ENCODE measurements at regions not wholly inside any gene's neighbourhood (a gene's known extent, or its start where the extent isn't known, plus 50 kb on each side); places are given as distances from the start of the nearest gene placed in this dataset.

DNA sequence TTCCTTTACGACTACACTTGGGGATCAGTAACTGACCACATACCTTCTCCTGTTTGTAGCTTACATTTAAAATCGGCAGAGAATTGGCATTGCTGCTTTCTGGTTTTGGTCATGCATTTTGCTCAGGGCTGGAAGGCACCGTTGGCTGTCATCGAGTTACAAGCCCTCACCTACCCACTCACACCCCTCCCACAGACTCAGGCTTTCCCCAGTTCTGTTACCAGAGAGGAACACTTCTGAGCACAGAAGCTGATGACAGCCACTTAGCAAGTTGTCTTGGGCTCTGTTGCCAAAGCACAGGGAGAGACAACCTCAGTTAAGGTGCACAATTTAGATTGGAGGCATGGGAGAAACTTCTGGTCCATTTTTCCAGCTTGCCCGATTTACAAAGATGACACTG is 204.8 kb upstream of the TOPAZ1 start:
- Mint-ChIP-seq H3K9me3 (peaks cover 22% of the 10 kb centered on the region; the same call in 2 of the 3 replicates), H3K4me1 (peaks cover 7% of the 10 kb centered on the region), H3K4me3 (no peak overlapping the region), H3K27ac (no peak overlapping the region), H3K27me3 (ENCODE audit: insufficient read depth, low read depth, poor library complexity) (no peaks in the 10 kb centered on the region), H3K36me3 (ENCODE audit: low read depth) (peaks cover 19% of the 10 kb centered on the region; the same call in 2 of the 3 replicates)
- Histone ChIP-seq H3K4me1 (ENCODE audit: insufficient read depth) (no peaks in the 10 kb centered on the region), H4K20me1 (replicated peaks; ENCODE audit: insufficient read depth) (no peaks in the 10 kb centered on the region; the same call in 1 of the 2 replicates), H3K4me2 (no peak overlapping the region), H3K79me2 (replicated peaks; ENCODE audit: insufficient read depth) (no peaks in the 10 kb centered on the region), H3K27me3 (ENCODE audit: insufficient read depth) (no peaks in the 10 kb centered on the region), H3K9me2 (ENCODE audit: insufficient read depth) (no peaks in the 10 kb centered on the region), H2AFZ (no peak overlapping the region), H3K36me3 (ENCODE audit: insufficient read depth) (no peaks in the 10 kb centered on the region), H3K27ac (ENCODE audit: low read depth) (no peak overlapping the region), H3K4me3 (no peak overlapping the region), H3F3A (replicated peaks; ENCODE audit: low read depth) (no peaks in the 10 kb centered on the region)
- ATAC-seq (no peak), DNase-seq (ENCODE audit: low spot score) (no peak)
- TF ChIP-seq, protein P1, sequence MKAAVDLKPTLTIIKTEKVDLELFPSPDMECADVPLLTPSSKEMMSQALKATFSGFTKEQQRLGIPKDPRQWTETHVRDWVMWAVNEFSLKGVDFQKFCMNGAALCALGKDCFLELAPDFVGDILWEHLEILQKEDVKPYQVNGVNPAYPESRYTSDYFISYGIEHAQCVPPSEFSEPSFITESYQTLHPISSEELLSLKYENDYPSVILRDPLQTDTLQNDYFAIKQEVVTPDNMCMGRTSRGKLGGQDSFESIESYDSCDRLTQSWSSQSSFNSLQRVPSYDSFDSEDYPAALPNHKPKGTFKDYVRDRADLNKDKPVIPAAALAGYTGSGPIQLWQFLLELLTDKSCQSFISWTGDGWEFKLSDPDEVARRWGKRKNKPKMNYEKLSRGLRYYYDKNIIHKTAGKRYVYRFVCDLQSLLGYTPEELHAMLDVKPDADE (IDR thresholded peaks at IDR 0.05): no peak
- no peak for TF ChIP-seq ZNF114 (CRISPR knock-in tag; IDR thresholded peaks at IDR 0.05)
- TF ChIP-seq EZH2 (IDR thresholded peaks at IDR 0.05; ENCODE audit: low read depth, unreplicated experiment): no peak
- no peak for TF ChIP-seq EZH2phosphoT487 (IDR thresholded peaks at IDR 0.05; ENCODE audit: unreplicated experiment)
- no peak for TF ChIP-seq ZNF331 (CRISPR knock-in tag; IDR thresholded peaks at IDR 0.05; ENCODE audit: low read depth)
- no peak for TF ChIP-seq NANOG (IDR thresholded peaks at IDR 0.05; ENCODE audit: borderline replicate concordance)
- TF ChIP-seq CTCF (conservative IDR thresholded peaks at IDR 0.05; ENCODE audit: low read depth in 2 of 2): no peak
- TF ChIP-seq, protein P2, sequence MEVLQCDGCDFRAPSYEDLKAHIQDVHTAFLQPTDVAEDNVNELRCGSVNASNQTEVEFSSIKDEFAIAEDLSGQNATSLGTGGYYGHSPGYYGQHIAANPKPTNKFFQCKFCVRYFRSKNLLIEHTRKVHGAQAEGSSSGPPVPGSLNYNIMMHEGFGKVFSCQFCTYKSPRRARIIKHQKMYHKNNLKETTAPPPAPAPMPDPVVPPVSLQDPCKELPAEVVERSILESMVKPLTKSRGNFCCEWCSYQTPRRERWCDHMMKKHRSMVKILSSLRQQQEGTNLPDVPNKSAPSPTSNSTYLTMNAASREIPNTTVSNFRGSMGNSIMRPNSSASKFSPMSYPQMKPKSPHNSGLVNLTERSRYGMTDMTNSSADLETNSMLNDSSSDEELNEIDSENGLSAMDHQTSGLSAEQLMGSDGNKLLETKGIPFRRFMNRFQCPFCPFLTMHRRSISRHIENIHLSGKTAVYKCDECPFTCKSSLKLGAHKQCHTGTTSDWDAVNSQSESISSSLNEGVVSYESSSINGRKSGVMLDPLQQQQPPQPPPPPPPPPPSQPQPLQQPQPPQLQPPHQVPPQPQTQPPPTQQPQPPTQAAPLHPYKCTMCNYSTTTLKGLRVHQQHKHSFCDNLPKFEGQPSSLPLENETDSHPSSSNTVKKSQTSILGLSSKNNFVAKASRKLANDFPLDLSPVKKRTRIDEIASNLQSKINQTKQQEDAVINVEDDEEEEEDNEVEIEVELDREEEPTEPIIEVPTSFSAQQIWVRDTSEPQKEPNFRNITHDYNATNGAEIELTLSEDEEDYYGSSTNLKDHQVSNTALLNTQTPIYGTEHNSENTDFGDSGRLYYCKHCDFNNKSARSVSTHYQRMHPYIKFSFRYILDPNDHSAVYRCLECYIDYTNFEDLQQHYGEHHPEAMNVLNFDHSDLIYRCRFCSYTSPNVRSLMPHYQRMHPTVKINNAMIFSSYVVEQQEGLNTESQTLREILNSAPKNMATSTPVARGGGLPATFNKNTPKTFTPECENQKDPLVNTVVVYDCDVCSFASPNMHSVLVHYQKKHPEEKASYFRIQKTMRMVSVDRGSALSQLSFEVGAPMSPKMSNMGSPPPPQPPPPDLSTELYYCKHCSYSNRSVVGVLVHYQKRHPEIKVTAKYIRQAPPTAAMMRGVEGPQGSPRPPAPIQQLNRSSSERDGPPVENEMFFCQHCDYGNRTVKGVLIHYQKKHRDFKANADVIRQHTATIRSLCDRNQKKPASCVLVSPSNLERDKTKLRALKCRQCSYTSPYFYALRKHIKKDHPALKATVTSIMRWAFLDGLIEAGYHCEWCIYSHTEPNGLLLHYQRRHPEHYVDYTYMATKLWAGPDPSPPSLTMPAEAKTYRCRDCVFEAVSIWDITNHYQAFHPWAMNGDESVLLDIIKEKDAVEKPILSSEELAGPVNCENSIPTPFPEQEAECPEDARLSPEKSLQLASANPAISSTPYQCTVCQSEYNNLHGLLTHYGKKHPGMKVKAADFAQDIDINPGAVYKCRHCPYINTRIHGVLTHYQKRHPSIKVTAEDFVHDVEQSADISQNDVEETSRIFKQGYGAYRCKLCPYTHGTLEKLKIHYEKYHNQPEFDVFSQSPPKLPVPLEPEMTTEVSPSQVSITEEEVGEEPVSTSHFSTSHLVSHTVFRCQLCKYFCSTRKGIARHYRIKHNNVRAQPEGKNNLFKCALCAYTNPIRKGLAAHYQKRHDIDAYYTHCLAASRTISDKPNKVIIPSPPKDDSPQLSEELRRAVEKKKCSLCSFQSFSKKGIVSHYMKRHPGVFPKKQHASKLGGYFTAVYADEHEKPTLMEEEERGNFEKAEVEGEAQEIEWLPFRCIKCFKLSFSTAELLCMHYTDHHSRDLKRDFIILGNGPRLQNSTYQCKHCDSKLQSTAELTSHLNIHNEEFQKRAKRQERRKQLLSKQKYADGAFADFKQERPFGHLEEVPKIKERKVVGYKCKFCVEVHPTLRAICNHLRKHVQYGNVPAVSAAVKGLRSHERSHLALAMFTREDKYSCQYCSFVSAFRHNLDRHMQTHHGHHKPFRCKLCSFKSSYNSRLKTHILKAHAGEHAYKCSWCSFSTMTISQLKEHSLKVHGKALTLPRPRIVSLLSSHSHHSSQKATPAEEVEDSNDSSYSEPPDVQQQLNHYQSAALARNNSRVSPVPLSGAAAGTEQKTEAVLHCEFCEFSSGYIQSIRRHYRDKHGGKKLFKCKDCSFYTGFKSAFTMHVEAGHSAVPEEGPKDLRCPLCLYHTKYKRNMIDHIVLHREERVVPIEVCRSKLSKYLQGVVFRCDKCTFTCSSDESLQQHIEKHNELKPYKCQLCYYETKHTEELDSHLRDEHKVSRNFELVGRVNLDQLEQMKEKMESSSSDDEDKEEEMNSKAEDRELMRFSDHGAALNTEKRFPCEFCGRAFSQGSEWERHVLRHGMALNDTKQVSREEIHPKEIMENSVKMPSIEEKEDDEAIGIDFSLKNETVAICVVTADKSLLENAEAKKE (CRISPR knock-in tag; IDR thresholded peaks at IDR 0.05): no peak
- no peak for TF ChIP-seq CREB1 (CRISPR knock-in tag; IDR thresholded peaks at IDR 0.05; ENCODE audit: low read depth)
- TF ChIP-seq, protein P3, sequence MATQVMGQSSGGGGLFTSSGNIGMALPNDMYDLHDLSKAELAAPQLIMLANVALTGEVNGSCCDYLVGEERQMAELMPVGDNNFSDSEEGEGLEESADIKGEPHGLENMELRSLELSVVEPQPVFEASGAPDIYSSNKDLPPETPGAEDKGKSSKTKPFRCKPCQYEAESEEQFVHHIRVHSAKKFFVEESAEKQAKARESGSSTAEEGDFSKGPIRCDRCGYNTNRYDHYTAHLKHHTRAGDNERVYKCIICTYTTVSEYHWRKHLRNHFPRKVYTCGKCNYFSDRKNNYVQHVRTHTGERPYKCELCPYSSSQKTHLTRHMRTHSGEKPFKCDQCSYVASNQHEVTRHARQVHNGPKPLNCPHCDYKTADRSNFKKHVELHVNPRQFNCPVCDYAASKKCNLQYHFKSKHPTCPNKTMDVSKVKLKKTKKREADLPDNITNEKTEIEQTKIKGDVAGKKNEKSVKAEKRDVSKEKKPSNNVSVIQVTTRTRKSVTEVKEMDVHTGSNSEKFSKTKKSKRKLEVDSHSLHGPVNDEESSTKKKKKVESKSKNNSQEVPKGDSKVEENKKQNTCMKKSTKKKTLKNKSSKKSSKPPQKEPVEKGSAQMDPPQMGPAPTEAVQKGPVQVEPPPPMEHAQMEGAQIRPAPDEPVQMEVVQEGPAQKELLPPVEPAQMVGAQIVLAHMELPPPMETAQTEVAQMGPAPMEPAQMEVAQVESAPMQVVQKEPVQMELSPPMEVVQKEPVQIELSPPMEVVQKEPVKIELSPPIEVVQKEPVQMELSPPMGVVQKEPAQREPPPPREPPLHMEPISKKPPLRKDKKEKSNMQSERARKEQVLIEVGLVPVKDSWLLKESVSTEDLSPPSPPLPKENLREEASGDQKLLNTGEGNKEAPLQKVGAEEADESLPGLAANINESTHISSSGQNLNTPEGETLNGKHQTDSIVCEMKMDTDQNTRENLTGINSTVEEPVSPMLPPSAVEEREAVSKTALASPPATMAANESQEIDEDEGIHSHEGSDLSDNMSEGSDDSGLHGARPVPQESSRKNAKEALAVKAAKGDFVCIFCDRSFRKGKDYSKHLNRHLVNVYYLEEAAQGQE (IDR thresholded peaks at IDR 0.05; ENCODE audit: unreplicated experiment): no peak
- TF ChIP-seq POLR2AphosphoS5 (IDR thresholded peaks at IDR 0.05; ENCODE audit: low read depth): no peak
- TF ChIP-seq STAT1 (IDR thresholded peaks at IDR 0.05; ENCODE audit: unreplicated experiment): no peak
- TF ChIP-seq JUNB (IDR thresholded peaks at IDR 0.05; ENCODE audit: unreplicated experiment): no peak
